H1 (cell line): ENCODE measurements at regions not wholly inside any gene's neighbourhood (a gene's known extent, or its start where the extent isn't known, plus 50 kb on each side); places are given as distances from the start of the nearest gene placed in this dataset.

Experiments
- CREB1 ChIP-seq: IDR thresholded peaks from 2 replicates; pipeline ENCODE4 v1.6.1; 2012; ENCODE audit warnings: inconsistent platforms
- HDAC6 ChIP-seq: IDR thresholded peaks from one replicate; pipeline ENCODE4 v1.7.1; 2012; ENCODE audit warnings: low read depth, mild to moderate bottlenecking, inconsistent platforms, low read length, moderate library complexity
- TF ChIP-seq, protein P1 (sequence below): fragments of 300-600 bp; sonication (generic); IDR thresholded peaks from 2 replicates; pipeline ENCODE4 v1.7.1; 2012; ENCODE audit warnings: low read length, moderate library complexity, mild to moderate bottlenecking, inconsistent platforms; ENCODE audit not compliant: insufficient replicate concordance

DNA sequence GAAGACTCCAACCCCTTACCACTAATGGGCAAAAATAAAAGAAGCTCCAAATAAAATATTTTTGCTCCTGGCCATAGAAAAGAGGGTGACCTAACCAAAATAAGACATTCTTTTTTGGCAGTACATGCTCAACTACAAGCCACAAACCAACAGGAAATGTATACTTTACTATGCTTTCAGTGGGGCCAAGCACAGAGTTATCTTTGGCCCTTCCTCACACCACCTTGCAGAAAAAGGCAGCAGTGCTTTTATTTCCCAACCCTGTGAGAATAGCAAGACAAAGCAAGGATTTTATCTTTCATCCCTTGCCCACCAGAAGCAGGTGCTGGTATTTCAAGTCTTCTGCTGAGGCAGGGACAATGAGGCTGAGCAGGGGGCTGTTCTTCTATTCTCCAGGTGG is 1493.1 kb downstream of the CDH11 start (continued):
- TF ChIP-seq, protein P1, sequence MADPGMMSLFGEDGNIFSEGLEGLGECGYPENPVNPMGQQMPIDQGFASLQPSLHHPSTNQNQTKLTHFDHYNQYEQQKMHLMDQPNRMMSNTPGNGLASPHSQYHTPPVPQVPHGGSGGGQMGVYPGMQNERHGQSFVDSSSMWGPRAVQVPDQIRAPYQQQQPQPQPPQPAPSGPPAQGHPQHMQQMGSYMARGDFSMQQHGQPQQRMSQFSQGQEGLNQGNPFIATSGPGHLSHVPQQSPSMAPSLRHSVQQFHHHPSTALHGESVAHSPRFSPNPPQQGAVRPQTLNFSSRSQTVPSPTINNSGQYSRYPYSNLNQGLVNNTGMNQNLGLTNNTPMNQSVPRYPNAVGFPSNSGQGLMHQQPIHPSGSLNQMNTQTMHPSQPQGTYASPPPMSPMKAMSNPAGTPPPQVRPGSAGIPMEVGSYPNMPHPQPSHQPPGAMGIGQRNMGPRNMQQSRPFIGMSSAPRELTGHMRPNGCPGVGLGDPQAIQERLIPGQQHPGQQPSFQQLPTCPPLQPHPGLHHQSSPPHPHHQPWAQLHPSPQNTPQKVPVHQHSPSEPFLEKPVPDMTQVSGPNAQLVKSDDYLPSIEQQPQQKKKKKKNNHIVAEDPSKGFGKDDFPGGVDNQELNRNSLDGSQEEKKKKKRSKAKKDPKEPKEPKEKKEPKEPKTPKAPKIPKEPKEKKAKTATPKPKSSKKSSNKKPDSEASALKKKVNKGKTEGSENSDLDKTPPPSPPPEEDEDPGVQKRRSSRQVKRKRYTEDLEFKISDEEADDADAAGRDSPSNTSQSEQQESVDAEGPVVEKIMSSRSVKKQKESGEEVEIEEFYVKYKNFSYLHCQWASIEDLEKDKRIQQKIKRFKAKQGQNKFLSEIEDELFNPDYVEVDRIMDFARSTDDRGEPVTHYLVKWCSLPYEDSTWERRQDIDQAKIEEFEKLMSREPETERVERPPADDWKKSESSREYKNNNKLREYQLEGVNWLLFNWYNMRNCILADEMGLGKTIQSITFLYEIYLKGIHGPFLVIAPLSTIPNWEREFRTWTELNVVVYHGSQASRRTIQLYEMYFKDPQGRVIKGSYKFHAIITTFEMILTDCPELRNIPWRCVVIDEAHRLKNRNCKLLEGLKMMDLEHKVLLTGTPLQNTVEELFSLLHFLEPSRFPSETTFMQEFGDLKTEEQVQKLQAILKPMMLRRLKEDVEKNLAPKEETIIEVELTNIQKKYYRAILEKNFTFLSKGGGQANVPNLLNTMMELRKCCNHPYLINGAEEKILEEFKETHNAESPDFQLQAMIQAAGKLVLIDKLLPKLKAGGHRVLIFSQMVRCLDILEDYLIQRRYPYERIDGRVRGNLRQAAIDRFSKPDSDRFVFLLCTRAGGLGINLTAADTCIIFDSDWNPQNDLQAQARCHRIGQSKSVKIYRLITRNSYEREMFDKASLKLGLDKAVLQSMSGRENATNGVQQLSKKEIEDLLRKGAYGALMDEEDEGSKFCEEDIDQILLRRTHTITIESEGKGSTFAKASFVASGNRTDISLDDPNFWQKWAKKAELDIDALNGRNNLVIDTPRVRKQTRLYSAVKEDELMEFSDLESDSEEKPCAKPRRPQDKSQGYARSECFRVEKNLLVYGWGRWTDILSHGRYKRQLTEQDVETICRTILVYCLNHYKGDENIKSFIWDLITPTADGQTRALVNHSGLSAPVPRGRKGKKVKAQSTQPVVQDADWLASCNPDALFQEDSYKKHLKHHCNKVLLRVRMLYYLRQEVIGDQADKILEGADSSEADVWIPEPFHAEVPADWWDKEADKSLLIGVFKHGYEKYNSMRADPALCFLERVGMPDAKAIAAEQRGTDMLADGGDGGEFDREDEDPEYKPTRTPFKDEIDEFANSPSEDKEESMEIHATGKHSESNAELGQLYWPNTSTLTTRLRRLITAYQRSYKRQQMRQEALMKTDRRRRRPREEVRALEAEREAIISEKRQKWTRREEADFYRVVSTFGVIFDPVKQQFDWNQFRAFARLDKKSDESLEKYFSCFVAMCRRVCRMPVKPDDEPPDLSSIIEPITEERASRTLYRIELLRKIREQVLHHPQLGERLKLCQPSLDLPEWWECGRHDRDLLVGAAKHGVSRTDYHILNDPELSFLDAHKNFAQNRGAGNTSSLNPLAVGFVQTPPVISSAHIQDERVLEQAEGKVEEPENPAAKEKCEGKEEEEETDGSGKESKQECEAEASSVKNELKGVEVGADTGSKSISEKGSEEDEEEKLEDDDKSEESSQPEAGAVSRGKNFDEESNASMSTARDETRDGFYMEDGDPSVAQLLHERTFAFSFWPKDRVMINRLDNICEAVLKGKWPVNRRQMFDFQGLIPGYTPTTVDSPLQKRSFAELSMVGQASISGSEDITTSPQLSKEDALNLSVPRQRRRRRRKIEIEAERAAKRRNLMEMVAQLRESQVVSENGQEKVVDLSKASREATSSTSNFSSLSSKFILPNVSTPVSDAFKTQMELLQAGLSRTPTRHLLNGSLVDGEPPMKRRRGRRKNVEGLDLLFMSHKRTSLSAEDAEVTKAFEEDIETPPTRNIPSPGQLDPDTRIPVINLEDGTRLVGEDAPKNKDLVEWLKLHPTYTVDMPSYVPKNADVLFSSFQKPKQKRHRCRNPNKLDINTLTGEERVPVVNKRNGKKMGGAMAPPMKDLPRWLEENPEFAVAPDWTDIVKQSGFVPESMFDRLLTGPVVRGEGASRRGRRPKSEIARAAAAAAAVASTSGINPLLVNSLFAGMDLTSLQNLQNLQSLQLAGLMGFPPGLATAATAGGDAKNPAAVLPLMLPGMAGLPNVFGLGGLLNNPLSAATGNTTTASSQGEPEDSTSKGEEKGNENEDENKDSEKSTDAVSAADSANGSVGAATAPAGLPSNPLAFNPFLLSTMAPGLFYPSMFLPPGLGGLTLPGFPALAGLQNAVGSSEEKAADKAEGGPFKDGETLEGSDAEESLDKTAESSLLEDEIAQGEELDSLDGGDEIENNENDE: no peak
- TF ChIP-seq HDAC6: no peak
- TF ChIP-seq CREB1: no peak
